Hepatocyte (in vitro differentiated cells): ENCODE measurements at regions not wholly inside any gene's neighbourhood (a gene's known extent, or its start where the extent isn't known, plus 50 kb on each side); places are given as distances from the start of the nearest gene placed in this dataset.

Experiments
- EZH2 ChIP-seq: fragments of 200-600 bp; sonication (generic); IDR thresholded peaks from 2 replicates; pipeline ENCODE4 v1.6.1; 2016; ENCODE audit warnings: antibody characterized with exemption, mild to moderate bottlenecking, borderline replicate concordance
- TF ChIP-seq, protein P1 (sequence below): fragments of 200-600 bp; sonication (generic); IDR thresholded peaks from 2 replicates; pipeline ENCODE4 v1.5.1; 2016; ENCODE audit warnings: antibody characterized with exemption, mild to moderate bottlenecking; ENCODE audit not compliant: poor library complexity

DNA sequence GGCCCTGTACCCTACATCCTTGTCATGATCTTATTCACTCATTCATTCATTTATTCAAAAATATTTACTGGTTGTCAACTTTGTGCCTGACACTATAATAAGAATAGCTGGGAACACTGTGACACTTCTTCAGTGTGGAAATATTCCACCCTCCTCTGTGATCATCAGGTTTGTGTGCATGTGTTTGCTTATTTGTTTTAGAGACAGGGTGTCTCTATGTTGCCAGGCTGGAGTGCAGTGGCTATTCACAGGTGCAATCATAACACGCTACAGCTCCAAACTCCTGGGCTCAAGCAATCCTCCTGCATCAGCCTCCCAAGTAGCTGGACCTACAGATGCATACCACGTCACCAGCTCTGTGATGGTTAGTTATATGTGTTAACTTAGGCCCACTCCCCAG, 50.0 kb upstream of the PLCL2 start:
- no peak for TF ChIP-seq EZH2
- TF ChIP-seq, protein P1, sequence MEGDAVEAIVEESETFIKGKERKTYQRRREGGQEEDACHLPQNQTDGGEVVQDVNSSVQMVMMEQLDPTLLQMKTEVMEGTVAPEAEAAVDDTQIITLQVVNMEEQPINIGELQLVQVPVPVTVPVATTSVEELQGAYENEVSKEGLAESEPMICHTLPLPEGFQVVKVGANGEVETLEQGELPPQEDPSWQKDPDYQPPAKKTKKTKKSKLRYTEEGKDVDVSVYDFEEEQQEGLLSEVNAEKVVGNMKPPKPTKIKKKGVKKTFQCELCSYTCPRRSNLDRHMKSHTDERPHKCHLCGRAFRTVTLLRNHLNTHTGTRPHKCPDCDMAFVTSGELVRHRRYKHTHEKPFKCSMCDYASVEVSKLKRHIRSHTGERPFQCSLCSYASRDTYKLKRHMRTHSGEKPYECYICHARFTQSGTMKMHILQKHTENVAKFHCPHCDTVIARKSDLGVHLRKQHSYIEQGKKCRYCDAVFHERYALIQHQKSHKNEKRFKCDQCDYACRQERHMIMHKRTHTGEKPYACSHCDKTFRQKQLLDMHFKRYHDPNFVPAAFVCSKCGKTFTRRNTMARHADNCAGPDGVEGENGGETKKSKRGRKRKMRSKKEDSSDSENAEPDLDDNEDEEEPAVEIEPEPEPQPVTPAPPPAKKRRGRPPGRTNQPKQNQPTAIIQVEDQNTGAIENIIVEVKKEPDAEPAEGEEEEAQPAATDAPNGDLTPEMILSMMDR: no peak
